HCT116 (cell line): ENCODE measurements at regions not wholly inside any gene's neighbourhood (a gene's known extent, or its start where the extent isn't known, plus 50 kb on each side); places are given as distances from the start of the nearest gene placed in this dataset.

Source experiments
- CTCF ChIP-seq, 3 experiments: fragments of 200-600 bp in 1 of 3; sonication (generic) in 1 of 3; IDR thresholded peaks in 2 of 3; conservative IDR thresholded peaks in 1 of 3; 2 replicates each; pipeline ENCODE4 v1.5.1; 2012 to 2017; ENCODE audit warnings: low read depth in 2 of 3, low read length in 2 of 3, antibody characterized with exemption in 1 of 3, borderline replicate concordance in 1 of 3, control low read depth in 1 of 3, mild to moderate bottlenecking in 1 of 3, mixed read lengths in 1 of 3, mixed run types in 1 of 3, moderate library complexity in 1 of 3; ENCODE audit not compliant: insufficient read depth in 1 of 3
- EZH2phosphoT487 ChIP-seq: fragments of 200-600 bp; IDR thresholded peaks from 2 replicates; pipeline ENCODE4 v1.6.1; 2018; ENCODE audit warnings: antibody characterized with exemption, borderline replicate concordance
- POLR2A ChIP-seq: IDR thresholded peaks from 2 replicates; pipeline ENCODE4 v1.7.0; 2011; ENCODE audit warnings: borderline replicate concordance; ENCODE audit not compliant: insufficient read depth, insufficient read length; ENCODE audit errors: extremely low read depth
- RAD21 ChIP-seq: IDR thresholded peaks from 2 replicates; pipeline ENCODE4 v1.6.1; 2012; ENCODE audit warnings: low read depth, mild to moderate bottlenecking
- SP1 ChIP-seq: IDR thresholded peaks from 2 replicates; pipeline ENCODE4 v1.6.1; 2012; ENCODE audit warnings: low read depth
- YY1 ChIP-seq: IDR thresholded peaks from 2 replicates; pipeline ENCODE4 v1.6.1; 2011; ENCODE audit warnings: low read length, low read depth, moderate library complexity, mild to moderate bottlenecking; ENCODE audit not compliant: insufficient replicate concordance; ENCODE audit errors: extremely low read depth
- ZFX ChIP-seq: fragments of 450-650 bp; IDR thresholded peaks from 2 replicates; pipeline ENCODE4 v1.6.1; 2017
- TF ChIP-seq, protein P1 (sequence below): IDR thresholded peaks from 2 replicates; pipeline ENCODE4 v1.6.1; 2011; ENCODE audit warnings: mild to moderate bottlenecking, low read length, moderate library complexity; ENCODE audit not compliant: insufficient replicate concordance; ENCODE audit errors: extremely low read depth
- TF ChIP-seq, protein P2 (sequence below): IDR thresholded peaks from 2 replicates; pipeline ENCODE4 v1.6.1; 2012; ENCODE audit warnings: low read depth

DNA sequence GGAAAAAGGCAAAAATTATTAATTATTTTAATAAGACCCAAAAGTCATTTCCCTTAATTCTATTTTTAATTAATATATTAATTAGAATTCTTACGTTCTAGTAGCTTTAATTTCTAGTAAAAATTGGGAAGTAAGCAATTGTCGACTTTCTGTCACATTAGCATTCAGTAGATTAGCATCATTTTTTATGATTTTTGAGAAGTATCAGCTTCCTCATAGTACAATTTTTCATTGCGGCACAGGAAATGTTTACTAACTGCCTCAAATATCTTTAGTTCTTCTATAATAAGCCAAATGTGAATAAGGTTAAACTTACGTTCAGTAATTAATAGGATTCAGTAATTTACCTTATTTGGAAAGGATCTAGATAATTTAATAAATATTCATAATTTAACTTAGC lies 687.4 kb downstream of the EPM2A start:
- no peak for TF ChIP-seq EZH2phosphoT487
- no peak for TF ChIP-seq RAD21
- no peak for TF ChIP-seq CTCF (IDR thresholded peaks at IDR 0.05 in 2 of 3, conservative IDR thresholded peaks at IDR 0.05 in 1 of 3; ENCODE audit: borderline replicate concordance in 1 of 3, insufficient read depth in 1 of 3, low read depth in 2 of 3, low read length in 2 of 3)
- TF ChIP-seq, protein P1, sequence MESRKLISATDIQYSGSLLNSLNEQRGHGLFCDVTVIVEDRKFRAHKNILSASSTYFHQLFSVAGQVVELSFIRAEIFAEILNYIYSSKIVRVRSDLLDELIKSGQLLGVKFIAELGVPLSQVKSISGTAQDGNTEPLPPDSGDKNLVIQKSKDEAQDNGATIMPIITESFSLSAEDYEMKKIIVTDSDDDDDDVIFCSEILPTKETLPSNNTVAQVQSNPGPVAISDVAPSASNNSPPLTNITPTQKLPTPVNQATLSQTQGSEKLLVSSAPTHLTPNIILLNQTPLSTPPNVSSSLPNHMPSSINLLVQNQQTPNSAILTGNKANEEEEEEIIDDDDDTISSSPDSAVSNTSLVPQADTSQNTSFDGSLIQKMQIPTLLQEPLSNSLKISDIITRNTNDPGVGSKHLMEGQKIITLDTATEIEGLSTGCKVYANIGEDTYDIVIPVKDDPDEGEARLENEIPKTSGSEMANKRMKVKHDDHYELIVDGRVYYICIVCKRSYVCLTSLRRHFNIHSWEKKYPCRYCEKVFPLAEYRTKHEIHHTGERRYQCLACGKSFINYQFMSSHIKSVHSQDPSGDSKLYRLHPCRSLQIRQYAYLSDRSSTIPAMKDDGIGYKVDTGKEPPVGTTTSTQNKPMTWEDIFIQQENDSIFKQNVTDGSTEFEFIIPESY = no peak
- no peak for TF ChIP-seq POLR2A
- TF ChIP-seq SP1 = no peak
- TF ChIP-seq YY1 = no peak
- TF ChIP-seq, protein P2, sequence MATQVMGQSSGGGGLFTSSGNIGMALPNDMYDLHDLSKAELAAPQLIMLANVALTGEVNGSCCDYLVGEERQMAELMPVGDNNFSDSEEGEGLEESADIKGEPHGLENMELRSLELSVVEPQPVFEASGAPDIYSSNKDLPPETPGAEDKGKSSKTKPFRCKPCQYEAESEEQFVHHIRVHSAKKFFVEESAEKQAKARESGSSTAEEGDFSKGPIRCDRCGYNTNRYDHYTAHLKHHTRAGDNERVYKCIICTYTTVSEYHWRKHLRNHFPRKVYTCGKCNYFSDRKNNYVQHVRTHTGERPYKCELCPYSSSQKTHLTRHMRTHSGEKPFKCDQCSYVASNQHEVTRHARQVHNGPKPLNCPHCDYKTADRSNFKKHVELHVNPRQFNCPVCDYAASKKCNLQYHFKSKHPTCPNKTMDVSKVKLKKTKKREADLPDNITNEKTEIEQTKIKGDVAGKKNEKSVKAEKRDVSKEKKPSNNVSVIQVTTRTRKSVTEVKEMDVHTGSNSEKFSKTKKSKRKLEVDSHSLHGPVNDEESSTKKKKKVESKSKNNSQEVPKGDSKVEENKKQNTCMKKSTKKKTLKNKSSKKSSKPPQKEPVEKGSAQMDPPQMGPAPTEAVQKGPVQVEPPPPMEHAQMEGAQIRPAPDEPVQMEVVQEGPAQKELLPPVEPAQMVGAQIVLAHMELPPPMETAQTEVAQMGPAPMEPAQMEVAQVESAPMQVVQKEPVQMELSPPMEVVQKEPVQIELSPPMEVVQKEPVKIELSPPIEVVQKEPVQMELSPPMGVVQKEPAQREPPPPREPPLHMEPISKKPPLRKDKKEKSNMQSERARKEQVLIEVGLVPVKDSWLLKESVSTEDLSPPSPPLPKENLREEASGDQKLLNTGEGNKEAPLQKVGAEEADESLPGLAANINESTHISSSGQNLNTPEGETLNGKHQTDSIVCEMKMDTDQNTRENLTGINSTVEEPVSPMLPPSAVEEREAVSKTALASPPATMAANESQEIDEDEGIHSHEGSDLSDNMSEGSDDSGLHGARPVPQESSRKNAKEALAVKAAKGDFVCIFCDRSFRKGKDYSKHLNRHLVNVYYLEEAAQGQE = no peak
- no peak for TF ChIP-seq ZFX
